Smooth muscle cell (in vitro differentiated cells): ENCODE measurements at regions not wholly inside any gene's neighbourhood (a gene's known extent, or its start where the extent isn't known, plus 50 kb on each side); places are given as distances from the start of the nearest gene placed in this dataset.

Experiments used
- DNase-seq: peaks from one replicate; lab custom pipeline; 2025; ENCODE audit not compliant: unreplicated experiment; lab: John Stamatoyannopoulos, UW
- H2AFZ ChIP-seq: fragments of 200-600 bp; sonication (generic); 2 replicates; pipeline ENCODE4 v1.6.0; 2016; ENCODE audit warnings: antibody characterized with exemption, low read depth, mild to moderate bottlenecking
- H3F3A ChIP-seq: fragments of 200-600 bp; sonication (generic); 2 replicates; pipeline ENCODE4 v1.6.0; 2017; ENCODE audit warnings: antibody characterized with exemption, low read depth
- H3K27ac ChIP-seq: fragments of 200-600 bp; sonication (generic); 2 replicates; pipeline ENCODE4 v1.5.1; 2016; ENCODE audit warnings: low read depth, mild to moderate bottlenecking
- H3K27me3 ChIP-seq: fragments of 200-600 bp; sonication (generic); 2 replicates; pipeline ENCODE4 v1.6.1; 2016; ENCODE audit warnings: low read depth, mild to moderate bottlenecking
- H3K36me3 ChIP-seq: fragments of 200-600 bp; sonication (generic); 2 replicates; pipeline ENCODE4 v1.5.1; 2016; ENCODE audit warnings: low read depth
- H3K4me1 ChIP-seq: fragments of 200-600 bp; sonication (generic); 2 replicates; pipeline ENCODE4 v1.5.1; 2016; ENCODE audit warnings: low read depth
- H3K4me2 ChIP-seq: fragments of 200-600 bp; sonication (generic); 2 replicates; pipeline ENCODE4 v1.6.0; 2016; ENCODE audit warnings: mild to moderate bottlenecking
- H3K4me3 ChIP-seq: fragments of 200-600 bp; sonication (generic); 2 replicates; pipeline ENCODE4 v1.5.1; 2016; ENCODE audit warnings: mild to moderate bottlenecking
- H3K79me2 ChIP-seq: fragments of 200-600 bp; sonication (generic); 2 replicates; pipeline ENCODE4 v1.6.0; 2016; ENCODE audit warnings: low read depth, mild to moderate bottlenecking
- H3K9ac ChIP-seq: fragments of 200-600 bp; sonication (generic); 2 replicates; pipeline ENCODE4 v1.6.0; 2016; ENCODE audit warnings: low read depth
- H3K9me3 ChIP-seq: fragments of 200-600 bp; sonication (generic); replicated peaks from 2 replicates; pipeline ENCODE4 v1.5.1; 2016; ENCODE audit warnings: low read depth
- H4K20me1 ChIP-seq: fragments of 200-600 bp; sonication (generic); 2 replicates; pipeline ENCODE4 v1.6.0; 2016; ENCODE audit warnings: low read depth
- WGBS: methylation state at CpG from one replicate; pipeline ENCODE4 v1.1.7; 2016; ENCODE audit warnings: low lambda C conversion rate; 5-methylcytosine and 5-hydroxymethylcytosine counted together
- TF ChIP-seq, protein P1 (sequence below): fragments of 200-600 bp; sonication (generic); IDR thresholded peaks from 2 replicates; pipeline ENCODE4 v1.5.1; 2017; ENCODE audit warnings: borderline replicate concordance, mild to moderate bottlenecking, antibody characterized with exemption; ENCODE audit not compliant: insufficient read depth, poor library complexity, severe bottlenecking

DNA sequence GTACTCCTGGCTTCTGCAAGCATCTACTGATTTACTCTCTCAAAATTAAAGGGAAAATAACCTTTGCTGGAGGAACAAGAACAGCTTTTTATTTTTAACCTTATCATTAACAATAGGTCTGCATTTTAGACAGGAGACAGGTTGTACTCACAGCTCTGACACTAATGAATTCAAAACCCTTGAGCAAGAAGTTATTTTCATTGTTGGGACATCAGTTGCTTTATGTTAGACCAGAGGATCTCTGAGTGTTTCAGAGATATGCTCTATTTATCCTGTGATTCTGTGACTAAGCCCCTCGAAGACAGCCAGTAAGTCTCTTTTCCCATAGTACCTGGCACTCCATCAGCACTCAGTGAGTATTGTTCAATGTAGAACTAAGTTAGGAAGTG is 190.2 kb upstream of the PCSK5 start:
- DNase-seq: no peak
- TF ChIP-seq, protein P1, sequence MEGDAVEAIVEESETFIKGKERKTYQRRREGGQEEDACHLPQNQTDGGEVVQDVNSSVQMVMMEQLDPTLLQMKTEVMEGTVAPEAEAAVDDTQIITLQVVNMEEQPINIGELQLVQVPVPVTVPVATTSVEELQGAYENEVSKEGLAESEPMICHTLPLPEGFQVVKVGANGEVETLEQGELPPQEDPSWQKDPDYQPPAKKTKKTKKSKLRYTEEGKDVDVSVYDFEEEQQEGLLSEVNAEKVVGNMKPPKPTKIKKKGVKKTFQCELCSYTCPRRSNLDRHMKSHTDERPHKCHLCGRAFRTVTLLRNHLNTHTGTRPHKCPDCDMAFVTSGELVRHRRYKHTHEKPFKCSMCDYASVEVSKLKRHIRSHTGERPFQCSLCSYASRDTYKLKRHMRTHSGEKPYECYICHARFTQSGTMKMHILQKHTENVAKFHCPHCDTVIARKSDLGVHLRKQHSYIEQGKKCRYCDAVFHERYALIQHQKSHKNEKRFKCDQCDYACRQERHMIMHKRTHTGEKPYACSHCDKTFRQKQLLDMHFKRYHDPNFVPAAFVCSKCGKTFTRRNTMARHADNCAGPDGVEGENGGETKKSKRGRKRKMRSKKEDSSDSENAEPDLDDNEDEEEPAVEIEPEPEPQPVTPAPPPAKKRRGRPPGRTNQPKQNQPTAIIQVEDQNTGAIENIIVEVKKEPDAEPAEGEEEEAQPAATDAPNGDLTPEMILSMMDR: no peak
- Histone ChIP-seq H3K9me3 (no peaks in the 10 kb centered on the region), H3K27me3 (no peaks in the 10 kb centered on the region), H3K79me2 (no peaks in the 10 kb centered on the region), H3K4me1 (no peaks in the 10 kb centered on the region), H3K27ac (no peak overlapping the region), H3K36me3 (no peaks in the 10 kb centered on the region), H4K20me1 (no peaks in the 10 kb centered on the region), H3K4me2 (no peak overlapping the region), H3F3A (no peaks in the 10 kb centered on the region), H2AFZ (no peak overlapping the region), H3K4me3 (no peak overlapping the region), H3K9ac (no peak overlapping the region)
- 59% methylated on average over 1 of the region's 1 CpG for WGBS

DNA sequence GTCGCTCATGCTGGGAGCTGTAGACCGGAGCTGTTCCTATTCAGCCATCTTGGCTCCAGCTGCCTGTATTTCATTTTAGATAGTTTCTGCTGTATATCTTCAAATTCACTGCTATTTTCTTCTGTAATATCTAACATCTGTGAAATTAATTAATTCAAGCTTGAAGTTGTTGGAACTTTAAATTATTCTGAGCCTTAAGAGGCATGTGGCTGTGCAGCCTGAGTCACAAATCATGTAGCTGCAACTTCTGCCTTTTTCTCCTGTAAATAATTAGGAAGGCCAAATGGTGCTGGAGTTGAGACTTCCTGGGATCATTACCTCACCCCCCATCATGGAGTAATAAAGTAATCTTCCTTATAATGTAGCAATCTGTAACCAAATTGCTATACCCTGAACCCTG is 183.3 kb upstream of the PCSK5 start:
- H2AFZ ChIP-seq: no peak overlapping the region
- no peaks in the 10 kb centered on the region for H4K20me1 ChIP-seq
- no peak overlapping the region for H3K27ac ChIP-seq
- TF ChIP-seq, protein P1: no peak
- H3K27me3 ChIP-seq: no peaks in the 10 kb centered on the region
- no peaks in the 10 kb centered on the region for H3F3A ChIP-seq
- H3K79me2 ChIP-seq: no peaks in the 10 kb centered on the region
- no peaks in the 10 kb centered on the region for H3K36me3 ChIP-seq
- no peaks in the 10 kb centered on the region for H3K4me1 ChIP-seq
- H3K9ac ChIP-seq: no peak overlapping the region
- DNase-seq: no peak
- no peak overlapping the region for H3K4me3 ChIP-seq
- no peaks in the 10 kb centered on the region for H3K9me3 ChIP-seq
- no peak overlapping the region for H3K4me2 ChIP-seq
- 98% methylated on average over 2 of the region's 2 CpGs for WGBS

DNA sequence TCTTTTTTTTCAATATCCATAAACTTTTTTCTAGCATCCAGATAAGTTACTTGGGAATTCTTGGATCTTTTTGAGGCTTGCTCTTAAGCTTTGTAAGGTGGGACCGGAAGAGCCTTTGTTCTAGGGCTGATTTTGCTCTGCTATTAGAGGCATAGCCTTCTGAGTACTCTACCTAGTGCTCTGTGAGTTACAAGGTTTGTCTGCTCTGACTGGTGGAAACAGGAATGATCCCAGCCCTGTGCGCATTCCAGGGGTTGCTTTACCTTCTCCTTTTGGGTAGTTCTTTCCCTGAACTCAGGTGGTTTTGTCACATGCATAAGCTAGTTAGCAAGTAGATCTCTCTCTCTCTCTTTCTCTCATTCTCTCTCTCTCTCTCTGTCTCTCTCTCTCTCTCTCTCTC is 180.8 kb upstream of the PCSK5 start:
- H3F3A ChIP-seq: no peaks in the 10 kb centered on the region
- H3K9me3 ChIP-seq: no peaks in the 10 kb centered on the region
- H3K9ac ChIP-seq: no peak overlapping the region
- H2AFZ ChIP-seq: no peak overlapping the region
- H3K79me2 ChIP-seq: no peaks in the 10 kb centered on the region
- H3K27me3 ChIP-seq: no peaks in the 10 kb centered on the region
- TF ChIP-seq, protein P1: no peak
- no peak overlapping the region for H3K27ac ChIP-seq
- H3K4me3 ChIP-seq: no peak overlapping the region
- H3K4me2 ChIP-seq: no peak overlapping the region
- no peak for DNase-seq
- WGBS: 95% methylated on average over 2 of the region's 2 CpGs
- no peaks in the 10 kb centered on the region for H4K20me1 ChIP-seq
- no peaks in the 10 kb centered on the region for H3K36me3 ChIP-seq
- H3K4me1 ChIP-seq: no peaks in the 10 kb centered on the region

DNA sequence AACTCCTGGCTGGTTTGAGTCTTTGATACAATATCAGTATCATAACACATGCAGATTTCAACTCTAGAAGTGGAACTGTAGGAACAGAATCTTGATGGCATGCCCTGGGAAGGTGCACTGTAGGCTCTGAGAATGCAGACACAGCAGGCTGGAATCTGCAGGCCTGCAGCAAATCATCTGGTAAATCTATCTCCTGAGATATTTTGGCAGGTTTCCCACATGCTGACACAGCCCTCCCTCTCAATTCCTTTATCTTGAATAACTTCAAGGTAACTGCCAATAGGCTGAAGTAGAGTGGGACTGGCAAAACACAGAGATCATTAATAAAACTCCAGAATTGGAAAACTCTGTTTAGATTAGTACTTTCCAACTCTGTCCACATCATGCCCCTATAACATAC is 177.8 kb upstream of the PCSK5 start:
- no peaks in the 10 kb centered on the region for H4K20me1 ChIP-seq
- no peaks in the 10 kb centered on the region for H3K4me1 ChIP-seq
- TF ChIP-seq, protein P1: no peak
- H2AFZ ChIP-seq: no peak overlapping the region
- H3K9me3 ChIP-seq: no peaks in the 10 kb centered on the region
- H3K27me3 ChIP-seq: no peaks in the 10 kb centered on the region
- no peak overlapping the region for H3K4me3 ChIP-seq
- H3K4me2 ChIP-seq: no peak overlapping the region
- H3F3A ChIP-seq: no peaks in the 10 kb centered on the region
- DNase-seq: no peak
- H3K36me3 ChIP-seq: no peaks in the 10 kb centered on the region
- H3K79me2 ChIP-seq: no peaks in the 10 kb centered on the region
- H3K27ac ChIP-seq: no peak overlapping the region
- H3K9ac ChIP-seq: no peak overlapping the region
